ENCODE measurements at regions not wholly inside any gene's neighbourhood (a gene's known extent, or its start where the extent isn't known, plus 50 kb on each side); places are given as distances from the start of the nearest gene placed in this dataset.
"Not testable (repeated sequence)": the region's sequence is repeated elsewhere in the genome, so short reads cannot be mapped to it uniquely, and the experiment has no call there.

GRCh38 chrX:44096666-44097065 is 123.5 kb upstream of the NDP start:
- no peak for DNase-seq

GRCh38 chrX:44094821-44095530 is 121.8 kb upstream of the NDP start:
- DNase-seq: no peak

GRCh38 chrX:44093431-44093830 is 120.2 kb upstream of the NDP start:
- no peak for DNase-seq

GRCh38 chrX:44092778-44093177 is 119.6 kb upstream of the NDP start:
- no peak for DNase-seq

- DNase-seq: no peak
Measured at GRCh38 chrX:44088510-44089144, 115.4 kb upstream of the NDP start.

GRCh38 chrX:44085209-44085608 is 112.0 kb upstream of the NDP start:
- DNase-seq: no peak

- DNase-seq: no peak
Measured at GRCh38 chrX:44082829-44083228, 109.6 kb upstream of the NDP start.

GRCh38 chrX:44080083-44080482 is 106.9 kb upstream of the NDP start:
- DNase-seq: no peak

- DNase-seq: no peak
Measured at GRCh38 chrX:44072631-44073030, 99.4 kb upstream of the NDP start.

- no peak for DNase-seq
Measured at GRCh38 chrX:44071847-44072551, 98.8 kb upstream of the NDP start.

GRCh38 chrX:44071070-44071645 is 98.0 kb upstream of the NDP start:
- DNase-seq: no peak

- peak; percentile 0 for DNase-seq
Measured at GRCh38 chrX:44068043-44068442, 94.9 kb upstream of the NDP start.

GRCh38 chrX:44063606-44064005 is 90.4 kb upstream of the NDP start:
- no peak for DNase-seq

- DNase-seq: no peak
Measured at GRCh38 chrX:44062840-44063239, 89.7 kb upstream of the NDP start.

- DNase-seq: no peak
Measured at GRCh38 chrX:44061968-44062614, 88.9 kb upstream of the NDP start.

- DNase-seq: no peak
Measured at GRCh38 chrX:44060221-44060620, 87.0 kb upstream of the NDP start.

- DNase-seq: no peak
Measured at GRCh38 chrX:44058339-44058738, 85.1 kb upstream of the NDP start.

GRCh38 chrX:44055638-44056037 is 82.4 kb upstream of the NDP start:
- DNase-seq: no peak

- no peak for DNase-seq
Measured at GRCh38 chrX:44054863-44055601, 81.8 kb upstream of the NDP start.

GRCh38 chrX:44045106-44045505 is 71.9 kb upstream of the NDP start:
- DNase-seq: not testable (repeated sequence)

GRCh38 chrX:44043496-44043895 is 70.3 kb upstream of the NDP start:
- no peak for DNase-seq

- no peak for DNase-seq
Measured at GRCh38 chrX:44042751-44043150, 69.6 kb upstream of the NDP start.

- no peak for DNase-seq
Measured at GRCh38 chrX:44042116-44042515, 68.9 kb upstream of the NDP start.

Measured in DMS79 (cell line).